Keratinocyte (primary cell): ENCODE measurements at regions not wholly inside any gene's neighbourhood (a gene's known extent, or its start where the extent isn't known, plus 50 kb on each side); places are given as distances from the start of the nearest gene placed in this dataset.

ENCODE experiments used
- DNase-seq: peaks from one replicate; pipeline ENCODE4 v3.0.0-alpha.2; 2011; ENCODE audit warnings: low read depth, missing footprints, low spot score
- FAIRE-seq: peaks from 2 replicates; lab custom pipeline; 2011; peaks lifted over from hg19 to GRCh38; lab: Jason Lieb, UNC
- H2AFZ ChIP-seq: 2 replicates; pipeline ENCODE4 v1.6.0; 2012; ENCODE audit warnings: low read length, control low read depth, inconsistent platforms; ENCODE audit not compliant: control insufficient read depth
- H3K27ac ChIP-seq: 2 replicates; pipeline ENCODE4 v1.5.1; 2011; ENCODE audit warnings: low read length; ENCODE audit not compliant: control insufficient read depth, insufficient read depth
- H3K27me3 ChIP-seq: 3 replicates; pipeline ENCODE4 v1.6.0; 2011; ENCODE audit warnings: low read length; ENCODE audit not compliant: control insufficient read depth, insufficient read depth; ENCODE audit errors: extremely low read depth
- H3K36me3 ChIP-seq, 2 experiments: 2 replicates in 1 of 2; 3 replicates in 1 of 2; pipeline ENCODE4 v1.5.1; 2011; ENCODE audit warnings: low read length in 2 of 2, mild to moderate bottlenecking in 1 of 2; ENCODE audit not compliant: control insufficient read depth in 2 of 2, insufficient read depth in 2 of 2; ENCODE audit errors: extremely low read depth in 1 of 2
- H3K4me1 ChIP-seq: 3 replicates; pipeline ENCODE4 v1.5.1; 2011; ENCODE audit warnings: low read length; ENCODE audit not compliant: control insufficient read depth, insufficient read depth; ENCODE audit errors: extremely low read depth
- H3K4me2 ChIP-seq: 3 replicates; pipeline ENCODE4 v1.6.0; 2011; ENCODE audit warnings: low read depth, low read length; ENCODE audit not compliant: control insufficient read depth, insufficient read depth; ENCODE audit errors: extremely low read depth
- H3K4me3 ChIP-seq, 3 experiments: fragments of 200-600 bp in 1 of 3; sonication (generic) in 1 of 3; 2 replicates in 2 of 3; 3 replicates in 1 of 3; pipeline ENCODE4 v1.5.1; 2011 to 2016; ENCODE audit warnings: low read length in 3 of 3, mild to moderate bottlenecking in 3 of 3, control low read depth in 2 of 3, inconsistent platforms in 1 of 3, low read depth in 1 of 3, mixed read lengths in 1 of 3, mixed run types in 1 of 3, moderate library complexity in 1 of 3; ENCODE audit not compliant: control insufficient read depth in 2 of 3, insufficient read depth in 2 of 3; ENCODE audit errors: extremely low read depth in 1 of 3
- H3K79me2 ChIP-seq: 2 replicates; pipeline ENCODE4 v1.6.0; 2012; ENCODE audit warnings: low read length; ENCODE audit not compliant: control insufficient read depth, insufficient read depth
- H3K9ac ChIP-seq: 3 replicates; pipeline ENCODE4 v1.6.0; 2011; ENCODE audit warnings: low read length; ENCODE audit not compliant: control insufficient read depth, insufficient read depth; ENCODE audit errors: extremely low read depth
- H3K9me1 ChIP-seq: 3 replicates; pipeline ENCODE4 v1.6.0; 2011; ENCODE audit warnings: low read length; ENCODE audit not compliant: control insufficient read depth, insufficient read depth; ENCODE audit errors: extremely low read depth
- H3K9me3 ChIP-seq: 2 replicates; pipeline ENCODE4 v1.5.1; 2012; ENCODE audit warnings: low read depth, low read length; ENCODE audit not compliant: control insufficient read depth
- H4K20me1 ChIP-seq: 3 replicates; pipeline ENCODE4 v1.6.0; 2011; ENCODE audit warnings: low read length; ENCODE audit not compliant: control insufficient read depth, insufficient read depth; ENCODE audit errors: extremely low read depth
- EZH2 ChIP-seq: IDR thresholded peaks from one replicate; pipeline ENCODE4 v1.6.1; 2012; ENCODE audit warnings: inconsistent platforms, mild to moderate bottlenecking, low read length, moderate library complexity
- dilution Hi-C: fragments of 300-500 bp; cut with MboI; formaldehyde crosslinking; loops from one replicate; pipeline ENCODE4 v1.7.0; 2020; ENCODE audit warnings: low sequenced_read_pairs; ENCODE audit not compliant: extremely low pct_ligation_motif_present
- TF ChIP-seq, protein P1 (sequence below), 3 experiments: IDR thresholded peaks in 1 of 3; conservative IDR thresholded peaks in 1 of 3; optimal IDR thresholded peaks in 1 of 3; 2 replicates in 2 of 3; 3 replicates in 1 of 3; pipeline versions ENCODE3 to v1.5.1; 2011; ENCODE audit warnings: low read length in 3 of 3, mild to moderate bottlenecking in 3 of 3, moderate library complexity in 2 of 3, control low read depth in 1 of 3, inconsistent platforms in 1 of 3; ENCODE audit not compliant: insufficient read depth in 2 of 3; ENCODE audit errors: extremely low read depth in 1 of 3

DNA sequence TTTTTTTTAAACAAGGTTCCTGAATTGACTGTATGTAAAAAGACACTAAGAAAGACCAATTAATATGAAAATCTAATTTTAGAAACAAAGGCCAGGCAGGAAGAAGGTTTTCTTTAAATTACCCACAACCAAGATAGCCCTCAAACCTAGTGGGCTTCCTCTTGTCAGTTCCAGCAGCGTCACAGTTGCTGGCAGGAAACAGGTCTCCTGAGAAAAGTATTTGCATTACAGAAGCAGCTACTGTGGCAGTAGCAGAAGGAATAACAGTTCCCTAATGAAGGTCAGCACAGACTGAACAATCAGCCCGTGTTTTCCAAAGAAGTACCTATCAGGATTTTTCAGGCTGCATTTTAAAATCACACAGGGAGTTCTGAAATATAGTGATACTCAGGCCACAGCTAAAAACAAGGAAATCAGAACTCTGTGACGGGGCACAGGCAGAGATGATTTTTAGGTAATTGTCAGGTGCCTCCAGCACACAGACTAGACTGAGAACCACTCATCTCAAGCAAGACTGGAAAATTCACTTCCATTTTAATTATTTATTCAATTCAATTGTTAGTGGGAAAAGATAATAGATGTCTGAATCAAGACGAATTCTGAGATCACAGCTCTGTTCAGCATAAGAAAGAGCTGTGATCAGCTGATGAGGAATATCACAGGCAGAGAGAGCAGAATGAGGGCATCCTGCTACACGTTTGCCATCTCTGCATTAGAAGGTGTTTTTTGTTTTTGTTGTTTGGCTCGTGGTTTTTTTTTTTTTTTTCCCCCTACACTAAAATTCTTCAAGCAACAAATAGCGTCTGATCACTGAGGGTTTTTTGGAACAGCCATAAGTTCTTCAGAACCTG is 230.5 kb upstream of the KHDRBS2 start:
- no peak for FAIRE-seq
- H2AFZ ChIP-seq: no peak overlapping the region

DNA sequence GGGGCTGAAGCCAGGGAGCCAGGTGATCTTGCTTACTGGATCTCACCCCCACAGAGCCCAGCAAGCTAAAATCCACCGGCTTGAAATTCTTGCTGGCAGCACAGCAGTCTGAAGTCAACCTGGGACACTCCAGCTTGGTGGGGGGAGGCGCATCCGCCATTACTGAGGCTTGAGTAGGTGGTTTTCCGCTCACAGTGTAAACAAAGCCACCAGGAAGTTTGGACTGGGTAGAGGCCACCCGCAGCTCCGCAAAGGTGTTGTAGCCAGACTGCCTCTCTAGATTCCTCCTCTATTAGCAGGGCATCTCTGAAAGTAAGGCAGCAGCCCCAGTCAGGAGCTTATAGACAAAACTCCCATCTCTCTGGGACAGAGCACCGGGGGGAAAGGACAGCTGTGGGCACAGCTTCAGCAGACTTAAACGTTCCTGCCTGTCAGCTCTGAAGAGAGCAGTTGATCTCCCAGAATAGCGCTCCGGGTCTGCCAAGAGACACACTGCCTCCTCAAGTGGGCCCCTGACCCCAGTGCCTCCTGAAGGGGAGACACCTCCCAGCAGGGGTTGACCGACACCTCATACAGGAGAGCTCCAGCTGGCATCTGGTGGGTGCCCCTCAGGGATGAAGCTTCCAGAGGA is 206.3 kb upstream of the KHDRBS2 start:
- Histone ChIP-seq H3K9ac (no peak overlapping the region), H4K20me1 (no peaks in the 10 kb centered on the region), H3K9me1 (no peaks in the 10 kb centered on the region), H3K79me2 (no peaks in the 10 kb centered on the region), H3K4me1 (no peaks in the 10 kb centered on the region), H3K27me3 (no peaks in the 10 kb centered on the region), H3K27ac (no peak overlapping the region), H3K4me3 (no peak overlapping the region), H3K4me2 (no peak overlapping the region), H3K9me3 (no peaks in the 10 kb centered on the region), H3K36me3 (no peaks in the 10 kb centered on the region), H2AFZ (no peak overlapping the region)
- FAIRE-seq (no peak), DNase-seq (no peak)
- dilution Hi-C loops: no loop called here
- TF ChIP-seq, protein P1, sequence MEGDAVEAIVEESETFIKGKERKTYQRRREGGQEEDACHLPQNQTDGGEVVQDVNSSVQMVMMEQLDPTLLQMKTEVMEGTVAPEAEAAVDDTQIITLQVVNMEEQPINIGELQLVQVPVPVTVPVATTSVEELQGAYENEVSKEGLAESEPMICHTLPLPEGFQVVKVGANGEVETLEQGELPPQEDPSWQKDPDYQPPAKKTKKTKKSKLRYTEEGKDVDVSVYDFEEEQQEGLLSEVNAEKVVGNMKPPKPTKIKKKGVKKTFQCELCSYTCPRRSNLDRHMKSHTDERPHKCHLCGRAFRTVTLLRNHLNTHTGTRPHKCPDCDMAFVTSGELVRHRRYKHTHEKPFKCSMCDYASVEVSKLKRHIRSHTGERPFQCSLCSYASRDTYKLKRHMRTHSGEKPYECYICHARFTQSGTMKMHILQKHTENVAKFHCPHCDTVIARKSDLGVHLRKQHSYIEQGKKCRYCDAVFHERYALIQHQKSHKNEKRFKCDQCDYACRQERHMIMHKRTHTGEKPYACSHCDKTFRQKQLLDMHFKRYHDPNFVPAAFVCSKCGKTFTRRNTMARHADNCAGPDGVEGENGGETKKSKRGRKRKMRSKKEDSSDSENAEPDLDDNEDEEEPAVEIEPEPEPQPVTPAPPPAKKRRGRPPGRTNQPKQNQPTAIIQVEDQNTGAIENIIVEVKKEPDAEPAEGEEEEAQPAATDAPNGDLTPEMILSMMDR (optimal IDR thresholded peaks at IDR 0.05 in 1 of 3, IDR thresholded peaks at IDR 0.05 in 1 of 3, conservative IDR thresholded peaks at IDR 0.05 in 1 of 3; ENCODE audit: extremely low read depth in 1 of 3, insufficient read depth in 2 of 3, low read length in 3 of 3): no peak
- TF ChIP-seq EZH2: no peak

More for the DNA sequence above, 230.5 kb upstream of the KHDRBS2 start:
- Histone ChIP-seq H3K27ac (no peak overlapping the region), H3K9me3 (no peaks in the 10 kb centered on the region), H3K9me1 (no peaks in the 10 kb centered on the region), H3K4me3 (no peak overlapping the region), H3K27me3 (no peaks in the 10 kb centered on the region), H3K36me3 (no peaks in the 10 kb centered on the region), H3K79me2 (no peaks in the 10 kb centered on the region), H3K9ac (no peak overlapping the region), H4K20me1 (no peaks in the 10 kb centered on the region), H3K4me2 (no peak overlapping the region), H3K4me1 (no peaks in the 10 kb centered on the region)
- dilution Hi-C loops: no loop called here
- TF ChIP-seq EZH2: no peak
- TF ChIP-seq, protein P1 (optimal IDR thresholded peaks at IDR 0.05 in 1 of 3, IDR thresholded peaks at IDR 0.05 in 1 of 3, conservative IDR thresholded peaks at IDR 0.05 in 1 of 3; ENCODE audit: extremely low read depth in 1 of 3, insufficient read depth in 2 of 3, low read length in 3 of 3): no peak
- DNase-seq: no peak
